Activated CD4-positive, alpha-beta T cell treated with anti-CD3 and anti-CD28 coated beads, Interleukin-2, Interleukin-6, amounts not matched to agents 100 ng/mL and 50 ng/mL, durations not matched to agents 16 hours and 8 hours (primary cell): ENCODE measurements at regions not wholly inside any gene's neighbourhood (a gene's known extent, or its start where the extent isn't known, plus 50 kb on each side); places are given as distances from the start of the nearest gene placed in this dataset.

Experiments
- DNase-seq: peaks from one replicate; pipeline ENCODE4 v3.0.0-alpha.2; 2020

DNA sequence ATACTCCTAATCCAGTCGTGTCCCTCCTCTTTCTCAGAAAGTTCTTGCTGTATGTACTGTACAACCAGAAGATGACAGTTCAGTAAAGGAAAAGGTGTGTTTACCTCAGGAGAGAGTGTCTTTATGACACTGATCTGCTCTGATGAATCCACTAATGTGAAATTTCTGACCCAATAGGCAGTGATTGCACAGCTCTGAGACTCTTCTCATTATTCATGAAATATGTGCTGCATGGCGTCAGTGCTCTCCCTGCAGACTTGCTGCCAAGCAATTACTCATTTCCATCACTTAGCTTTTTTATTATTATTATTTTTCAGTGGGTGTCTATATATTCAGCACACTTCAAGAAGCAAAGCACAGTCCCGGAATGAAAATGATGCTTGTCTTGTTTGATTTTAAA is 389.0 kb downstream of the RASEF start:
- no peak for DNase-seq

DNA sequence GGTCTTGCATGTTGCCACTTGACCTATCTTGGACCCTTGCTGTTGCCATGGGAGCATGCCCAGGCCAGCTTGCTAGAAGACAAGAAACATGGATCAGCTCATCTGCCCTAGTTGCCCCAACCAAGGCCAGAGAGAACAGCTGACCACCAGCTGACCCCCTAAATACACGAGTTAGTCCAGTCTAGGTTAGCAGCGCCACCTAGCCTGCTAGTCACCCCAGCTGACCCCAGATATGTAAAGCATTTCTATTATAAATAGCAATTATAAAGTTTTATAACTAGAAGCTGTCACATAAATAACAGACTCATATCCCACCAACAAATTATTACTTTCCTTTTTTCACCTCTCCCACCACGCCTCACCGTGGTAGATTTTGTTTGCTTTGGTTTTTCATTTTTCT is 387.8 kb downstream of the RASEF start:
- no peak for DNase-seq

DNA sequence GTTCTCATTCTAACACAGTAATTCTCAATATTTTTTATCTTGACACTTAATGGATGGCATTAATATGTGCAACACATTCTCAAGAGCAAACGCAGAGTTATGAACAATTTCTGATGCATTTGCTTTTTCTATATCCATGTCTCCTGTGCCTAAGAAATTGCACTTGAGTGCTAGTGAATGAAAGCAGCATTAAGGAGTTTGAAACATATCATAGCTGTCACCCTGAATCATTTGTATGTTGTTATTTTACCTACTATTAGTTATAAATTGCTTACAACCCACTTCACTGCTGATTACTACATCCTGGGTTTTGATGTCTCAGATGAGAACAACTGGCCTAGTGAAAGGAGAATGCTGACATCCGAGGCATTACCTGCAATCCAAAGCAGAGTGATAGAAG is 387.3 kb downstream of the RASEF start:
- no peak for DNase-seq

DNA sequence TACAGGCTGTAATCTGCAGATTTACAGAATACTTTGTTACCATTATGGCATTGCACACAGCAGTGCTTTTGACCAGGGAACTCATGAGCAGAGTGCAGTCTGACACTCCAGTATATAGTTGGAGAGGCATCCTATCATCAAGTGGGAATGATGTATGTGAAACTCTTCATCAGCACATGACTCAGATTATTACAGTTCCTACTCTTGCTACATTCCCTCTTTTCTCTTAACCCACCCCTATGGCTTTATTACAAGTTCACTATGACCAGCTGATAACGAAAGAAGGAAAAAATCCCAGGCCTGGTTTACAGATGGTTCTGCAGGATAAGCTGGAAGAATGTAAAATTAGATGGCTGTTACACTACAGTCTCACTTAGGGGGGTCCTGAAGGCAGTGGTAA is 385.9 kb downstream of the RASEF start:
- DNase-seq, result no peak

DNA sequence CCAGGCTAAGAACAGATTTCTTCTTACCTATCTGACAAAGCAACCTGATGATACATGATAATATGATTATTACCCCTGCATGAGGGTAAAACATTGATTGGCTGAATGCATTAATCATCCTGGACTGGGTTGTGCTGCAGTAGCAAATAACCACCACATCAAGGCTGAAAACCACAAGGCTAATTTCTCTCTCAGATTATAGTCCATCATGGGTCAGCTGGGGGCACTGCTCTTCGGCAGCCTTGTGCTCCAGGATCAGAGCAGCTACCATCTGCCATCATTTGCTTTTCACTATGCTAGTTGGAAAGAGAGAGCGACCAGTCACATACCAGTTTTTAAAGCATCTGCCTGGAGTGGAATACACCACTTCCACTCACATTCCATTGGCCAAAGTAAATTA is 383.5 kb downstream of the RASEF start:
- no peak for DNase-seq

DNA sequence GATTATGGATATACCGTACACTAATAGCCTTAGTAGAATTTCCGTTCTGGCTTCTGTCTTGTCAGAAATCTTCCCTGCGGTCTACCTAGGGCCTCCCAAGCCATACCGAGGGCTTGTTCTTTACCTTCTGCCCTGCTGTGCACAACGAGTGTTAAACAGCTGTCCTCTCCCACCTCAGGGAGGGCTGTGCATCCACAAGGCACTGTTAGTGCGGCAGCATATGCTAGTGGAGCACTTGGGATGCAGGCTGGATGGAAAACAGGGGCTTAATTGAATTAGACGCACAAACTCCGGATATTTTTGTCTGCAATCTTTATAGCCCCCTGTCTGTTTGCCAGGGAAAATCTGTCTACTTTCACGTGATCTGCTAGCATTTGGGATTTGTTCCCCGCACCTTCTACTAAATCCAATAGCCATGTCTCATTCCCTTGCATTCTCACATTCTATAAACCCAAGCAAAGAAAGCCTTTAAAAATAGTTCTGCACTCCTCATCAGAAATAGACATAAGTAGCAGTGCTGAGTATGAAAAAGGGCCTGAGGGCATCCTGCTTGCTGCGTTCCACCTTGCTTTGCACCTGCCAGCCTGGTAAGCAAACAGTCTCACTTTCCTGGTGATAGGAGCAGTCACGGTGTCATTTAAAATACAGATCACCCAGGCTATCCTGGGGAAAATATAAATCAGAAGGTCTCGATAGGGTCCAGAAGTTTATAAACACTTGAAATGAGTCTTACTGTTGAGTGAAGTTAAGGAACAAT is 382.6 kb downstream of the RASEF start:
- DNase-seq, result no peak

DNA sequence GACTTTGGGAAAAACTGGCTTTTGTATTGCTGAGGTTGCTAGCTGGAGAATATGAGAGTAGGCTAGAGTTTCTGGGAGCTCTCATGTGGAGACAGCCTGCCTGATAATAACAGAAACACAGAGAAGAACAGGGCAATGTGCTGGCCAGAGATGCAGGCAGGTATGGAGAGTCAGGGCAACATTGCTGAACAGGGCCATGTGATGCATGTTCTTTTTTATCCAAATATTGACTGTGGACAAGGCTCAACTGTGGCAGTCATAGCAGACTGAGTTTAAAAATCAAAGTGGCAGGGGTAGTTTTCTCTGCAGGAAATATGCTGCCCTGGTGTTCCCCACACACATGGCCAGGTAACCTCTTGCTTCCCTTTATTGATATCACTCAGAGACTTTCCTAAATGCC is 381.1 kb downstream of the RASEF start:
- no peak for DNase-seq

DNA sequence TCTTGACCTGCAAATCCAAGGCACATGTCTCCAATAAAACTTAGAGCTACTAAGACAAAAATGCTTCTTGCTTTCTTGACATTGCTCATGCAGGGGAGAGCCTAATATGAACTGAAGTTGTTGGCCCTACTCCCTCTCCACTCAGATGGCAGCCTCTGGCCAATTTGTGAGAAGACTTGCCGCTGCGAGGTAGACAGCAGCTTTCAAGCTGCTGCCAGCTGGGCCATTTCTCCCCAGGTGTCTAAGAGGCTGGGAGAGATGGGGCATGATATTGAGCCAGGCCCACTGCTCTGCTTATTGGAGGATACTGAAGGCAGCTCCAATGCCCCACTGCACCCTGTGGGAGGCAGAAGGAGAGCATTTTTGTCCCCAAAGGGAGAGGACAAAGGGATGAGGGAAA is 380.5 kb downstream of the RASEF start:
- DNase-seq, result no peak

DNA sequence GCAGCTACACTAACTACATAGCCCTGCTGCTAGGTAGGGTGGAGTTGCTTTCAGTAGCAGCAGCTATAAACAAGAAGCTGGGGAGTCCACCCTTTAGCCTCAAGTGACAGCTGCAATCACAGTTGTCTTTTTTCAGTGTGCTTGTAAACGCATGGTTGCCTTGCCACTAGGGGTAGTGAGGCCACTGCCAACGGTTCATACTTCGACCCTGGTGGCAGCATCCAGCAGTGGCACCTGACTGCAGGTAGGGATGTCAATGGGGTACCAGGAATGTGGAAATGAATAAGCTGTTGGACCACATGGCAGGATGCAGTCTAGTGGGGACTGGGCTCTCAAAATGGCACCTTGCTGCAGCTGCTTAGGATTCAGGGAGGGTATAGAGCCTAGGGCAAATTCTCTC is 367.2 kb downstream of the RASEF start:
- no peak for DNase-seq

DNA sequence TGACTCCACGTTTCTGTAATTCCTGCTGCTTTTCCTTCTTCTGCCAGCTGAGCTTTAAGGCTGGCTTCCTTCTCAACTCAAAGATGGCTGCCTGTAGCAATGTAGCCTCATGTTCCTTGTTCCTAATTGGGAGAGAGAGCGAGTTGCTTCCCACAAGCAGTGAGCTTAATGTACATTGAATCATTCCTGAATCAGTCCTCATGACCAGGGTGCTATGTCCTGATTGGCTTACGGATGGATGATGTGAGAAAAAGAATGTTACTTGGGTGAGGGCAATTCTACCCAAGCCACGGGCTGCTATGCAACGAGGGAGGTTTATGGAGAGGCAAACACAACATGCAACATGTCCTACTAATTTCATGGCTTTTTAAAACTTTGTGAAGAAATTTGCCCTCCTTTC is 356.2 kb downstream of the RASEF start:
- no peak for DNase-seq

DNA sequence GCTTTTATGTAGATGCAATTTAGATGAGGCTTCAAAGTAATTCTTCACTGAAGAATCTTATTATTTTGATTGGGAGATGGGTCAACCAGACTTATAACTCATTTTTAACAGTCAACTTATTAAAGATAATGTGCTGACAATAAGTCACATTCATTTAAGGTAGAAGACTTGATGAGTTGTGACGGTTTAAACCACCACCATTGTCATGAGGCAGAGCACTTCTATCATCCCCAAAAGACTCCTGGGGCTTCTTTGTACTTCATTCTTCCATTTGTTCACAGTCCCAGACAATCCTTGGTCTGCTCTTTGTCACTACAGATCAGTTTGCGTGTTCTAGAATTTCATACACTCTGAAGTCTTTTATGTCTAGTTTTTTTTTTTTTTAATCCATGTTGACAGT is 346.1 kb downstream of the RASEF start:
- no peak for DNase-seq

DNA sequence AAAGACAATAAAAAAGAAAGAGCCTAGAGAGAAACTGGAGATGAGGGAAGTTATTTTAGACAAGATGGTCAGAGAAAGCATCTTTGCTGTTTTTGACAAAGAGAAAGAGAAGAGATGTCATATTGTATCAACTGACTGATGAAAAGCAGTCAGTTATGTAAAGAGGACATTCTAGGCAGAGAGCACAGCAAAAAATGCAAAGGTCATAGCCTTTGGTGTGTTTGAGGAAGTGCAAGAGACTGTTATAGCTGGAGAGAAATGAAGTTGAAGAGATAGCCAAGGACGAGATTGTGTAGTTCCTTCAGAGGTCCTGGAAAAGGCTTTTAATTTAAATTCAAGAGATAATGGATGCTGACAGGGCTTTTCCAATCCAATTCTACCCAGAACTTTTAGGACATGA is 342.4 kb downstream of the RASEF start:
- no peak for DNase-seq

DNA sequence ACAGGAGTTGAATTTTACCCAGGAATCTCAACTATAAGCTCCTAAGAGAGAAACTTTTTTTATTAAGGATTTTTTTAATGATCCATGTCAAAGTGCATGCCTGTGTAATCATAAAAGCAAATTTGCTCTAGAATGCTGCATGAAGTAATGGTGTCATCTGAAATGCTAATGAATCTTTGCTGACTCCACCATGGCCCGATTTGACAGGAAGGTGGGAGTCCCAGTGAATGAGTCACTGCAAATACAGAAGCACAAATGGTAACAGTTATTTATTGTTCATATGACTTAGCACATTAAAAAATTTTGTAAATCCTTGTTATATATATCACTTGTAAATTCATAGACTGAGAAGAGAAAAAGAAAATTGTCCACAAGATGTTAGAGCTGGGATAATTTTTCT is 341.3 kb downstream of the RASEF start:
- DNase-seq, result no peak

DNA sequence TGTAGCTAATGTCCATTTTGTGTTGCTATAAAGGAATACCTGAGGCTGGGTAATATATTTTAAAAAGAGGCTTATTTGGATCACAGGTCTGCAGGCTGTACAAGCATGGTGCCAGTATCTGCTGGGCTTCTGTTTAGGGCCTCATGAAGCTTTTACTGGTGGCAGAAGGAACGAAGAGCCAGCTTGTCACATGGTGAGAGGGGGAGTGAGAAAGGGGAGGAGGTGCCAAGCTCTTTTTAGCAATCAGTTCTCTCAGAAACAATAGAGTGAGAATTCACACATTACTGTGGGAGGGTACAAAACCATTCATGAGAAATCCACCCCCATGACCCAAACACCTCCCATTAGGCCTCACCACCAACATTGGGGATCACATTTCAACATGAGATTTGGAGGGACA is 340.9 kb downstream of the RASEF start:
- no peak for DNase-seq

DNA sequence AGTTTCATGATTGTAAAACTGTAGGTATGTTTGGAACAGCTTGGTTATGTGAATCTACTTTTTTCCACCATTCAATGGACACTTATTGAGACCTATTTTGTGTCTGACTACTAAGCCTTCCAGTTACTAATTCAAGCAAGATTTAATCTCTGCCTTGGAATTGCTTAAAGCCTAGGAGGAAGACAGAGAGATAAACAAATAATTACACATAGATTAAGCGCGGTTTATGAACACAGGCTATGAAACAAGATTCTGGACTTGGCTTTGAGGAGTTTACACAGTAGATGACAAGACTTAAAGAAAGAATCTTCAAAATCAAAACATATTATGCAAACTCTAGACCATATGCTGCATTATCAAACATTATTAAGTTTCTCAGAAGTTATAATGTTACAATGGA is 340.4 kb downstream of the RASEF start:
- DNase-seq, result no peak

DNA sequence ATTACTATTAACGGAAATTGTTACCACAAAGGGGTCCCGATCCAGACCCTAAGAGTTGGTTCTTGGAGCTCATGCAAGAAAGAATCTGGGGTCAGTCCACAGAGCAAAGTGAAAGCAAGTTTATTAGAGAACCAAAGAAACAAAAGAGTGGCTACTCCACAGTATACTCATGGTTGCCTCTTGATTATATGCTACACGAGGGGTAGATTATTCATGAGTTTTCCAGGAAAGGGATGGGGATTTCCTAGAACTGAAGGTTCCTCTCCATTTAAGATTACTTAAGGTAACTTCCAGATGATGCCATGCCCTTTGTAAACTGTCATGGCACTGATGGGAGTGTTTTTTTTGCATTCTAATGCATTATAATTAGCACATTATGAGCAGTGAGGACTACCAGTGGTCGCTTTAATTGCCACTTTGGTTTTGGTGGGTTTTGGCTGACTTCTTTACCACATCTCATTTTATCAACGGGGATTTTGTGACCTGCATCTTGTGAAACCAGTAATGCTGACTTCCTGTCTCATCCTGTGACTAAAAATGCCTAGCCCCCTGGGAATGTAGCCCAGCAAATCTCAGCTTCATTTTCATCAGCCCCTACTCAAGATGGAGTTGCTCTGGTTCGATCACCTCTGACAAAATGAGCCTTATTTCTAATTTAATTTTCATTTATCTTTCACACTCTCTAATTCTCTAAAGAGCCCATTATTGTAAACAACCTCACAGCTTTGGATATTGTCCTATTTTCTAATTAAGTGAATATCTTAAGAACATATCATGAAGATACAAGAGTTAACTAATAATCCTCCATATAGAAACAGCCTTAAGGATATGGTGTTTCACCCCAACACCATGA is 336.3 kb downstream of the RASEF start:
- no peak for DNase-seq

DNA sequence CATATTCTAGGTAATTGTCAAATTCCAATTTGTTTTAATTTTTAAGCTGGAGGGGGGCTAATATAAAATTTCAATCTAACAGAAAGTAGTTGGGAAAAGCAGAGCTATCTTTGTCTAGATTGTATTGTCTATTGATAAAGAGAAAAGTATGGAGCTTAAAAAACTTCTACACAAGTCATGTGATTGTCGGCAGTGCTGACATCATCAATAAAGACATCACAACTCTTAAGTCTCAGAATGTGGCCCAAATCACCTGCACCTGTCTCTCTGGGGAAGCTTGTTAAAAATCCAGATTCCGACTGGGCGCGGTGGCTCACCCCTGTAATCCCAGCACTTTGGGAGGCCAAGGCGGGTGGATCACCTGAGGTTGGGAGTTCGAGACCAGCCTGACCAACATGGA is 333.8 kb downstream of the RASEF start:
- DNase-seq, result no peak

DNA sequence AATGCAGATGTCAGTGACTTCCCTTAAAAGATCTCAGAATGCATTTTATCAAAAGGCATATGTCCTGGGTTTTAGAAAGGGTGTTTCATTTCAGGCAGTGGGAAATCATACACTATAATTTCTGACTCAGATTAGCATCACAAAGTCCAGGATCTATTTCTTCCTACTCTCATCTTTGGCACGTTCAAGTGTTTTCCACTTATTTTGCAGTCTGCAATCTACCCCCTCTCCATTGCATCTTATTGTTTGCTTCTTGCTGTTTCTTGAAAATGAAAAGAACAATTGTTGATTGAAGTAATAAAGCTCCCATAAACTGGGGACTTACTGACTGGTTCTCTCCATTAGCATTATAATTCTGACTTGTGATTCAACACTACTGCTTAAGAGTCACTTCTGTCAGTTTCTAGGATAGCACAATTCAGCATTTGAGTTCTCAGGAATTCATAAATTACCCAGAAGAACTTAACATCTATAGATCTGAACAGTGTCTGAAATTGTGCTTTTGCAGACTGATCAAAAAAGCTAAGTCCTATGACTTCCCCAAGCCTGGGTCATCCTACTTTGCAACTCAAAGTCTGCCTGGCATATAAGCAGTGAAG is 332.9 kb downstream of the RASEF start:
- no peak for DNase-seq

DNA sequence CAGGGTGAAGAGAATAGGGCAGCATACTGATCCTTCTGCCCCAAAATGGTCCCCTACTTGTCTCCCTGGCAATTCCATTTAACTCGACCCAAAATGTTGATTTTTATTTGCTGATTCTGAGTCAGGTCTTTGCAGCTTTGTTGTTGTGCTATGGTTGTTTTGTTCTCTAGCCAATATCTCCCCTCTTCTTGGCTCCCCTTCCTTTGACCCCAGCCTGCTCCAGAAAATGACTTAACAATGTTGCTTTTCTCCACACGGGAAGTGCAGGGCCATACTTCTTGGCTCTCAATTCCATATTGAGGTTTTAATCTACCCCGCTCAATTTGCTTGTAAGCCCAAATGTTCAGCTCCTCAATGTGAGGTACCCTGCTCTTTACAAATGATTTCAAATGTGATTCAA is 330.0 kb downstream of the RASEF start:
- DNase-seq, result no peak

DNA sequence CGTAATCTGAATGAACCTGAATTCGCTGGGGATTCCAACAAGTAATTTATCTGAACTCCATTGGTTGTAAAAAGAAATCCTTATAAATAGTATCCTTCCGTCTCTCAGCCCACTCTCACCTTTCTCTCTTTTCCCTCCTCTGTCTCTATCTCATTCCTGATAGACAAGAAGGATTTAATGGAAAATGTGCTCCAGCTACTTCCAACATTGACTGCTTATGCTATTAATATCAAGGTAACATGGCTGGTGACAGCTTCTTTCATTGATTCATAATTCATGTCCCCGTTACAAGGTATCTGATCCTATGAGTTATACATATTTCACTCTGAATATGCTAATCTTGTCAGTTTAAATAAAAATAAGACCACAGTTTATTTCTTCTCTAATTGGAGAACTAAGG is 326.8 kb downstream of the RASEF start:
- no peak for DNase-seq

DNA sequence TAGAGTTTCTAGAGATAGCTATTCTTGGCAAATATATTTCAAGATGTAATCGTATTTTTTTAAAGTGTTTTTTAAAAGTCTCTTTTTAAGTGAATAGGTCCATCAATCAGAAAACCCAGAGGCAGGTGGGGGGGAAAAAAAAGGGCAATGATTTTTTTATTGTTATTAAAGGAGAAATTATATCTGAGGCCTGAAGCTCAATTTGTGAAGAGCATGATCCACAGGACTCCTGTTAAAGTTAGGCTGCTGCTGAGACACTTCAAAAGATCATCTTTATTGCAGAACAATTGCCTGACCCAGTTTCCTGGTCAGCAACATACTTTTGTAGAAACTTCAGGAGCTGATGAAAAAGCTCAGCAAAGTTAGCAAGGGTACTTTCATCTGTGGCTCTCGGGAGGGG is 326.2 kb downstream of the RASEF start:
- no peak for DNase-seq

DNA sequence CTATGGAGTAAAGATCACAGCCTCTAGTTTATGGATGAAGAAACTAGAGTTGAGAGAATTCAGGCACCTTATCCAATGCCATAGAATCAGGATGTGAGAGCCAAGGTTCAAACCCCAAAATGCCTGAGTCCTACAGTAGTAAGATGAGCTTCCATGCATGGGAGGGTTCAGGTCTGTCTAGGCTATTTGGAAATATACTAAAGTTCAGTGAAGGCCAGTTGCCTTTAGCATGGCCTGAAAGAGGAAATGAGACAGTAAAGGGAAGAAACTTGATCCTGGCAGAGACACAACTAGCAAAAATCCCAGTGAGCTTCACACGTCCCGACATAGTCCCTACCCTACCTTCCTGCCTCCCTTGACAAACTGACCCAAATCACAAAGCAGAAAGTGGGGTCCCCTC is 317.0 kb downstream of the RASEF start:
- DNase-seq, result no peak

DNA sequence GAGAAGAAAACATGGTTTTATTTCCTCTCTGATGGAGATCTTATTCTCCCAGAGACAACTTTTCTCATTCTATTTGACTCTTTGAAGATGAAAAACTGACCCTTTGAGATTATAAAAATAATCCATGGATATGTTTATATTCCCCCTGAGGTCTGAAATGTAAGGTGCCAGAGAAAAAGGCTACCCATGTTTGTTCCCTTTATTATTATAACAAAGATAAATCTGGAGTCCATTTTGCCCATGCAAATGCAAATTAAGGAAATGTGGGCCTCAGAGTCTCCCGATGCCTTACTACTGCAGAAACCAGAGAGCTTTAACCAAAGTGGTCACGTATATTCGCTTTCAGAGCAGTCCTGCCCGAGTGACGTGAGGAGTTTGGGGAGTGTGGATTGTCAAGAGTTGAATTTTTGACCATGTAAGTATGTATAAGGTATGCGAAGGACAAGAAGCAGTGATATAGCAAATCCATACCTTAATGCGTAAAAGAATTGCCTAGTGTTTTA is 312.5 kb downstream of the RASEF start:
- no peak for DNase-seq

DNA sequence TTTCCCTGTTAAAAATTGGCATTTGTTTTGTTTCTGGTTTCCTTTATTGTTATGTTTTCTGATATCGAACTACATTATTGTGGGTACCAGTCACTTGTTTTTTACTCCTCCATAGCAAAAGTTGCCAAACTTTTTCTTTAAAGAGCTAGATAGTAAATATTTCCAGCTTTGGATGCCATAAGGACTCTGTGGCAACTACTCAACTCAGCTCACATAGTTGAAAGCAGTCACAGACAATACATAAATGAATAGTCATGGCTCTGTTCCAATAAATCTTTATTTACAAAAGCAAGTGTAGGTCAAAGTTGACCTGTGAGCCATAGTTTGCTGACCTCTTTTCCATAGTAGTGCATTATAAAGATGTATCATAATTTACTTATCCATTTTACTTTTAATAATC is 305.0 kb downstream of the RASEF start:
- DNase-seq, result no peak
